Cardiac fibroblast (primary cell): ENCODE measurements at regions not wholly inside any gene's neighbourhood (a gene's known extent, or its start where the extent isn't known, plus 50 kb on each side); places are given as distances from the start of the nearest gene placed in this dataset.
A peak's percentile ranks its signal among the peaks of the same experiment; 100 is the strongest.

Experiments used
- DNase-seq, 2 donors: peaks; one replicate each; pipeline versions ENCODE4 v3.0.0 to v3.0.0-alpha.2; 2010; ENCODE audit warnings: low read depth in 2 of 2
- H3K4me3 ChIP-seq, 2 donors: replicated peaks in 1 of 2; 1 replicate in 1 of 2; 2 replicates in 1 of 2; pipeline ENCODE4 v1.5.1; 2011; ENCODE audit warnings: low read depth in 2 of 2, low read length in 2 of 2, mild to moderate bottlenecking in 2 of 2, moderate library complexity in 1 of 2
- TF ChIP-seq, protein P1 (sequence below): IDR thresholded peaks from one replicate; pipeline ENCODE4 v1.5.1; 2011; ENCODE audit warnings: low read depth, mild to moderate bottlenecking, low read length, inconsistent platforms

DNA sequence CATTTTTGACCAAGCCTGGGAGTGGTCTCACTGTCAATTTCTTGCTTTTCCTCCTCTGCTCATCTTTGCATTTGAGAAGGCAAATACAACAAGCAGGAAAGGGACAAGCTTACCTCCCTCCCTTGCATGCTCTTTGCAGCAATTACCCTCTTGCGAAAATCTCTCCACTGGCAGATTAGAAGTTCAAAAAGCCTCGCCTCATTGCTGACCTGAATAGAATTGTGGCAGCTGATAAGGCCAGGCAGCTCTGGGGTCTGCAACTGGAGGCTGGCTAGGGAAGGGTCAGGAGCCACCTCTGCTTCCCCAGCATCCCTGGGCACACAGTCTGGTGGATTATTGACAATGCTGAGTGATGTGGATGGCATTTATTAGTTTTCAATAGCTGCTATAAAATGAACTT, 362.3 kb upstream of the KIF2A start:
- no peak for DNase-seq
- H3K4me3 ChIP-seq = no peak overlapping the region
- TF ChIP-seq, protein P1, sequence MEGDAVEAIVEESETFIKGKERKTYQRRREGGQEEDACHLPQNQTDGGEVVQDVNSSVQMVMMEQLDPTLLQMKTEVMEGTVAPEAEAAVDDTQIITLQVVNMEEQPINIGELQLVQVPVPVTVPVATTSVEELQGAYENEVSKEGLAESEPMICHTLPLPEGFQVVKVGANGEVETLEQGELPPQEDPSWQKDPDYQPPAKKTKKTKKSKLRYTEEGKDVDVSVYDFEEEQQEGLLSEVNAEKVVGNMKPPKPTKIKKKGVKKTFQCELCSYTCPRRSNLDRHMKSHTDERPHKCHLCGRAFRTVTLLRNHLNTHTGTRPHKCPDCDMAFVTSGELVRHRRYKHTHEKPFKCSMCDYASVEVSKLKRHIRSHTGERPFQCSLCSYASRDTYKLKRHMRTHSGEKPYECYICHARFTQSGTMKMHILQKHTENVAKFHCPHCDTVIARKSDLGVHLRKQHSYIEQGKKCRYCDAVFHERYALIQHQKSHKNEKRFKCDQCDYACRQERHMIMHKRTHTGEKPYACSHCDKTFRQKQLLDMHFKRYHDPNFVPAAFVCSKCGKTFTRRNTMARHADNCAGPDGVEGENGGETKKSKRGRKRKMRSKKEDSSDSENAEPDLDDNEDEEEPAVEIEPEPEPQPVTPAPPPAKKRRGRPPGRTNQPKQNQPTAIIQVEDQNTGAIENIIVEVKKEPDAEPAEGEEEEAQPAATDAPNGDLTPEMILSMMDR = no peak

DNA sequence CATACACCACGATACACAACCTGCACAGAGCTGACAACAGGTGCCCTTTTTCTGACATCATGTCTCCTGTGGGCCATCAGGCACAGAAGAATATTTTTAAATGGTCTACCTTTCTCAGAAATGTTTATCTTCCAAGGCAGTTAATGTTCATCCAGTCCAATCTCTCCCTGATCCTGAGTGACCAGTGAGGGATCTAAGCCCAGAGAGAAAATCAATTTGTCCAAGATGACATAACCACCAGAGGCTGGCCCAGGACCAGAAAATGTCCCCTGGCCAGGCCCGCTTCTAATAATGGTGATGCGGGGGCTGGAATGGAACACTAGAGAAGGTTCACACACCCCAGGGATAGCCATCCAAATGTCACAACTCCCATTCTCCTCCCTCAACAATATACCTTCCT, 357.9 kb upstream of the KIF2A start:
- DNase-seq = no peak
- TF ChIP-seq, protein P1 = no peak

GRCh38 chr5:61949054-61949678, 356.8 kb upstream of the KIF2A start:
- no peak overlapping the region for H3K4me3 ChIP-seq
- no peak for DNase-seq
- TF ChIP-seq, protein P1 = no peak

More for the DNA sequence above, 357.9 kb upstream of the KIF2A start:
- no peak overlapping the region for H3K4me3 ChIP-seq

DNA sequence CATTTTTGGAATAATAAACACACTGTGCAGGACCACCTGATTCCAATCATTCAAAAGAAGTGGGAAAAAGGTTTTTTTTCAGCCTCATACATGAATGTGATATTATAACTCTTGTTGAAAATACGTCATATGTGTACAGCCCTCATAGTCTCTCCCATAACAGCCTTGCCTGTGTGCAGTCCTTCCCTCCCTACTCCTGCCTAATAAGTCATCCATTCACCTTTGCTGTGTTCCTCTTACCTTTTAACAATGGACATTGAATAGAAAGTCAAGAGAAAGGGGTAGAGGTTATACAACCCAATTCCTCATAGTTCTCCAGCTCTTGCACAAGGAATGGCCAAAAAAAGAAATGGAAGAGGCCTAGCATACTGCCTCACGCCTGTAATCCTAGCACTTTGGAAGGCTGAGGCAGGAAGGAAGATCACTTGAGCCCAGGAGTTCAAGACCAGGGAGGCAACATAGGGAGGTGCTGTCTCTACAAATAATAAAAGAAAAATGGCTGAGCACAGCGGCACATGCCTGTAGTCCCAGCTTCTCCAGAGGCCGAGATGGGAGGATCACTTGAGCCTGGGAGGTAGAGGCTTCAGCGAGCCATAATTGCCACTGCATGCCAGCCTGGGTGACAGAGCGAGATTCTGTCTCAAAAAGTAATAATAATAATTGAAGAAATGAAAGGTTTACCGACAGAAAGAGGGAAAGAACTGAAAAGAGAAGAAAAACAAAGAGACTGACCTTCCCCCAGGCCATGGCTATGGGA, 356.1 kb upstream of the KIF2A start:
- DNase-seq = no peak
- TF ChIP-seq, protein P1 = no peak
- H3K4me3 ChIP-seq = no peak overlapping the region

DNA sequence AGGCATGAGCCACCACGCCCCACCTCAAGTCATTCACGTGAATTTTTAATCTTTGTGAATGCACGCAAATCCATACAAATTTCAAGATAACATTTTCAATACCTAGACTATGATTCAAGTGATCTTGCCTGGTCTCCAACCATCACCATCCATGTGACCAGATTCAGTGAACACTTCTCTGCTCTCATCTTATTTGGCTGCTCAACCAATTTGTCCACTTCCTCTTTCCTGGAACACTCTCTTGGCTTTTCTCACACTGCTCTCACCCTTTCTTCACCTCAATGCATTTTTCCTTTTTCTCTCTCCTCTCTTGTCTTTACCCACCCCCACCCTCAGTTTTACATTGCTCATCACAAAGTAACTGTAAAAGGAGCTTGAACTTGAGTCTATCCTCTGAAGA, 354.7 kb upstream of the KIF2A start:
- TF ChIP-seq, protein P1 = no peak
- DNase-seq = no peak
- no peak overlapping the region for H3K4me3 ChIP-seq

- DNase-seq = no peak
- no peak overlapping the region for H3K4me3 ChIP-seq
- TF ChIP-seq, protein P1 = no peak
These were observed 352.1 kb upstream of the KIF2A start for GRCh38 chr5:61953913-61954312.

- TF ChIP-seq, protein P1 = no peak
- DNase-seq = peak in 1 of 2 donors; percentile 2
These were observed 341.8 kb upstream of the KIF2A start for GRCh38 chr5:61964201-61964600.

More at GRCh38 chr5:61964201-61964600, 341.8 kb upstream of the KIF2A start:
- H3K4me3 ChIP-seq = no peak overlapping the region
